ENCODE measurements at regions not wholly inside any gene's neighbourhood (a gene's known extent, or its start where the extent isn't known, plus 50 kb on each side); places are given as distances from the start of the nearest gene placed in this dataset.
"Not testable (repeated sequence)": the region's sequence is repeated elsewhere in the genome, so short reads cannot be mapped to it uniquely, and the experiment has no call there.

GRCh38 chr10:108037061-108037460, 872.6 kb upstream of the SORCS1 start:
- H3K27ac ChIP-seq, result no peak overlapping the region
- no peaks in the 10 kb centered on the region for H3K4me1 ChIP-seq
- no peaks in the 10 kb centered on the region for H3K9me3 ChIP-seq
- no peak for TF ChIP-seq CTCF (IDR thresholded peaks at IDR 0.05)
- no peak for TF ChIP-seq POLR2A (IDR thresholded peaks at IDR 0.05)
- no peak overlapping the region for H3K4me3 ChIP-seq
- no peaks in the 10 kb centered on the region for H3K36me3 ChIP-seq
- H3K27me3 ChIP-seq, result no peaks in the 10 kb centered on the region
- intact Hi-C loops (cut with DNase I; ENCODE audit: low total_unique reads), result no loop called here
- DNase-seq, result no peak

- Histone ChIP-seq H3K27me3 (no peaks in the 10 kb centered on the region), H3K27ac (no peak overlapping the region), H3K9me3 (no peaks in the 10 kb centered on the region), H3K36me3 (no peaks in the 10 kb centered on the region), H3K4me3 (no peak overlapping the region), H3K4me1 (no peaks in the 10 kb centered on the region)
- TF ChIP-seq POLR2A (IDR thresholded peaks at IDR 0.05), result no peak
- no peak for TF ChIP-seq CTCF (IDR thresholded peaks at IDR 0.05)
- no peak for DNase-seq
- intact Hi-C loops (cut with DNase I; ENCODE audit: low total_unique reads), result no loop called here
Measured at GRCh38 chr10:108036265-108036664, 871.8 kb upstream of the SORCS1 start.

- Histone ChIP-seq H3K9me3 (no peaks in the 10 kb centered on the region), H3K36me3 (no peaks in the 10 kb centered on the region), H3K27ac (no peak overlapping the region), H3K4me1 (no peaks in the 10 kb centered on the region), H3K4me3 (no peak overlapping the region), H3K27me3 (no peaks in the 10 kb centered on the region)
- DNase-seq, result no peak
- intact Hi-C loops (cut with DNase I; ENCODE audit: low total_unique reads), result no loop called here
- no peak for TF ChIP-seq CTCF (IDR thresholded peaks at IDR 0.05)
- no peak for TF ChIP-seq POLR2A (IDR thresholded peaks at IDR 0.05)
Measured at GRCh38 chr10:108034829-108035228, 870.3 kb upstream of the SORCS1 start.

GRCh38 chr10:108033518-108033917, 869.0 kb upstream of the SORCS1 start:
- H3K27ac ChIP-seq; H3K9me3 ChIP-seq; H3K36me3 ChIP-seq; H3K27me3 ChIP-seq; intact Hi-C loops (cut with DNase I; ENCODE audit: low total_unique reads); H3K4me3 ChIP-seq; DNase-seq; H3K4me1 ChIP-seq: not testable (repeated sequence)

- DNase-seq, result no peak
- Histone ChIP-seq H3K27ac (no peak overlapping the region), H3K9me3 (peaks cover 0 to 2% of the 10 kb centered on the region in 2 donors), H3K27me3 (no peaks in the 10 kb centered on the region), H3K4me1 (no peaks in the 10 kb centered on the region), H3K36me3 (no peaks in the 10 kb centered on the region), H3K4me3 (no peak overlapping the region)
- no peak for TF ChIP-seq POLR2A (IDR thresholded peaks at IDR 0.05)
- TF ChIP-seq CTCF (IDR thresholded peaks at IDR 0.05), result no peak
- intact Hi-C loops (cut with DNase I; ENCODE audit: low total_unique reads), result no loop called here
Measured at GRCh38 chr10:108031505-108031904, 867.0 kb upstream of the SORCS1 start.

GRCh38 chr10:108014902-108015177, 850.3 kb upstream of the SORCS1 start:
- DNase-seq, result no peak
- no peak overlapping the region for H3K27ac ChIP-seq
- no peaks in the 10 kb centered on the region for H3K9me3 ChIP-seq
- no peaks in the 10 kb centered on the region for H3K27me3 ChIP-seq
- TF ChIP-seq POLR2A (IDR thresholded peaks at IDR 0.05), result no peak
- TF ChIP-seq CTCF (IDR thresholded peaks at IDR 0.05), result no peak
- H3K4me3 ChIP-seq, result no peak overlapping the region
- H3K4me1 ChIP-seq, result no peaks in the 10 kb centered on the region
- intact Hi-C loops (cut with DNase I; ENCODE audit: low total_unique reads), result no loop called here
- H3K36me3 ChIP-seq, result no peaks in the 10 kb centered on the region

Data from uterus (tissue), 3 donors.